ENCODE measurements at regions not wholly inside any gene's neighbourhood (a gene's known extent, or its start where the extent isn't known, plus 50 kb on each side); places are given as distances from the start of the nearest gene placed in this dataset.

DNA sequence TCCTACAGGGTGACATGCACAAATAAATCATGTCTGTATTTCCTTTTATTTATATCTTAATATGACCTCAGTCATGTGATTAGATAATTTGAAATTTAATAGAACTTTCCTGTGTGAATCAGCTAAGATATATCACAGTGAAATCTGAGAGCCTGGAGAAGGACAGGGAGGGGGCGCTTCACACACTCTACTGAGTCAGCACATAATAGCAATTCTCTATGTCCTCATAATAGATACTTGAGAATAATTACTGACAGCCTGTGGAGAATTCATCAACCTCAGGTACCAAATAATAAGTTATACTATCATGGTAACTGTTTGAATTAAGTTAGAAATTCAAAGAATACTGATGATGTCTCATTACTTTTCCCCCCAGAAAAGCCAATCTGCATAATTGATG is 98.0 kb upstream of the SLC10A2 start:
- no peak for TF ChIP-seq POLR2AphosphoS5 (IDR thresholded peaks at IDR 0.05; ENCODE audit: borderline replicate concordance, low read depth, low read length)
- no peak for TF ChIP-seq EZH2 (IDR thresholded peaks at IDR 0.05)

All from SK-N-MC (cell line).